ENCODE measurements at regions not wholly inside any gene's neighbourhood (a gene's known extent, or its start where the extent isn't known, plus 50 kb on each side); places are given as distances from the start of the nearest gene placed in this dataset.

DNA sequence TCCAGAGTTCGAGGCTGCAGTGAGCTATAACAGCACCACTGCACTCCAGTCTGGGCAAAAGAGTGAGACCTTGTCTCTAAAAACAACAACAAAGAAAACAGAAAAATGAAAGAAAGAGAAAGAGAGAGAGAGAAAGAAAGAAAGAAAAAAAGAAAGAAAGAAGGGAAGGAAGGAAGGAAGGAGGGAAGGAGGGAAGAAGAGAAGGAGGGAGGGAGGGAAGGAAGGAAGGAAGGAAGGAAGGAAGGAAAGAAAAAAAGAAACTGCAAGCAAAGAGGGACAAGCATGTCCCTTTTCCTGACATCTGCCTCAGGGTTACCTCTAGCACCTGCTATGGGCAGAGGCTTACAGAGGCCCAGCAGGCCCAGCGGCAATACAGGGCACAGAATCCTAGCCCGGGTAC, 475.0 kb downstream of the MIAT start:
- TF ChIP-seq, protein P1, sequence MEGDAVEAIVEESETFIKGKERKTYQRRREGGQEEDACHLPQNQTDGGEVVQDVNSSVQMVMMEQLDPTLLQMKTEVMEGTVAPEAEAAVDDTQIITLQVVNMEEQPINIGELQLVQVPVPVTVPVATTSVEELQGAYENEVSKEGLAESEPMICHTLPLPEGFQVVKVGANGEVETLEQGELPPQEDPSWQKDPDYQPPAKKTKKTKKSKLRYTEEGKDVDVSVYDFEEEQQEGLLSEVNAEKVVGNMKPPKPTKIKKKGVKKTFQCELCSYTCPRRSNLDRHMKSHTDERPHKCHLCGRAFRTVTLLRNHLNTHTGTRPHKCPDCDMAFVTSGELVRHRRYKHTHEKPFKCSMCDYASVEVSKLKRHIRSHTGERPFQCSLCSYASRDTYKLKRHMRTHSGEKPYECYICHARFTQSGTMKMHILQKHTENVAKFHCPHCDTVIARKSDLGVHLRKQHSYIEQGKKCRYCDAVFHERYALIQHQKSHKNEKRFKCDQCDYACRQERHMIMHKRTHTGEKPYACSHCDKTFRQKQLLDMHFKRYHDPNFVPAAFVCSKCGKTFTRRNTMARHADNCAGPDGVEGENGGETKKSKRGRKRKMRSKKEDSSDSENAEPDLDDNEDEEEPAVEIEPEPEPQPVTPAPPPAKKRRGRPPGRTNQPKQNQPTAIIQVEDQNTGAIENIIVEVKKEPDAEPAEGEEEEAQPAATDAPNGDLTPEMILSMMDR (IDR thresholded peaks at IDR 0.05) = no peak
- TF ChIP-seq EP300 (IDR thresholded peaks at IDR 0.05) = no peak
- no peak for TF ChIP-seq POLR2AphosphoS5 (IDR thresholded peaks at IDR 0.05)

Measured in stomach (tissue), 4 donors.